ENCODE measurements at regions not wholly inside any gene's neighbourhood (a gene's known extent, or its start where the extent isn't known, plus 50 kb on each side); places are given as distances from the start of the nearest gene placed in this dataset.

DNA sequence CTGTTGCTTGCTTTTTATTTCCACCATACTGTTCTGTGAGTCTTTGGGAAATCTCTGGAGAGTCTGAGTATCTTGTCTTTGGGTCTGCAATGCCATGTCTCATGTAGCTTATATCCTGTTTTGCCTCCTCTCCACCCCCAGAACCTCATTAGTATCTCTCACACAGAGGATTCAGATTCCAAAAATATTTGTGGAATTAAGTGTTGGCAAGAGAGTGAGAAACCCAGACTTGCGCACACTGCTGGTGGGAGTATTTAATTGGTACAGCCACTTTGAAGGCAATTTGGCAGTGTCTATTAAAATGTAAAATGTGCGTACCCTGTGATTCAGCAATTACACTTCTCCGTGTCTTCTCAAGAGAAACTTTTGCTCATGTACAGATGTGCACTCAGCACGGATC lies 68.6 kb downstream of the ZNF621 start:
- DNase-seq = no peak

DNA sequence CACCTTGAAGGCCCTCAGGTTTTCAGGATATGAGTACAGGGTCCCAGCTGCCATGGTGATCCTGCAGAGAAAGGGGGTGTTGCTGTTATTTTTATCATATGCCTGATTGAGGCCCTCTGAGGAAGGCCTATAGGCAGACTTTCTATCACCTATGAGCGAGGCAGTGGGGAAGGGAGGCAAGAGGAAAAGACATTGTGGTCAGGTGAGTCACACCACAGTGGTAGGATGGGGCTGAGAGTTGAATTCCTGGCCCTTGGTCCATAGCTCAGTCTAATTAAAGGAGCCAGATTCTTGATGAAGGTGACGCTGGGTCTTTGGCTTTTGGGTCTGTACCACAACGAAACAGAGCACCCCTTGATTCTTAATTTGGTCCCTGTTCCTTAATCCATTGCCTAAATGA lies 72.7 kb downstream of the ZNF621 start:
- no peak for DNase-seq

DNA sequence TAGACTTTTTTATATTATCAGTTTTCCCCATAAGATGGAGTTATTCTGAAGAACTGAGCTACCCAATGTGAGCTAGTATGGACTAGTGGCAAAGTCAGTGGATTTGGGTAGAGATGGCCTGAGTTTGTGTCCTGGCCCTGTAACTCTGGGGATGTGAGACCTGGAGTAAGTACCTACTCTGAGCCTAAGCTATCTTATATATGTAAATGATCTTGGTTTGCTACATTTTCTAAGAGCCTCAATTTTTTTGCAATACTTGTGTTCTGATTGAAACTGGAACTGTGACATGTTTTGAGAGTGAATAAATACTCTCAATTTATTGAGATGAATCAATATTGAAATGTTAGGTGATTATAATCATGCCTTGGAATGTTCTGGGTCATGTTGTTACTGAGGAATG lies 73.6 kb downstream of the ZNF621 start:
- DNase-seq = no peak

- no peak for DNase-seq
Observed at GRCh38 chr3:40598962-40599361, 74.2 kb downstream of the ZNF621 start.

DNA sequence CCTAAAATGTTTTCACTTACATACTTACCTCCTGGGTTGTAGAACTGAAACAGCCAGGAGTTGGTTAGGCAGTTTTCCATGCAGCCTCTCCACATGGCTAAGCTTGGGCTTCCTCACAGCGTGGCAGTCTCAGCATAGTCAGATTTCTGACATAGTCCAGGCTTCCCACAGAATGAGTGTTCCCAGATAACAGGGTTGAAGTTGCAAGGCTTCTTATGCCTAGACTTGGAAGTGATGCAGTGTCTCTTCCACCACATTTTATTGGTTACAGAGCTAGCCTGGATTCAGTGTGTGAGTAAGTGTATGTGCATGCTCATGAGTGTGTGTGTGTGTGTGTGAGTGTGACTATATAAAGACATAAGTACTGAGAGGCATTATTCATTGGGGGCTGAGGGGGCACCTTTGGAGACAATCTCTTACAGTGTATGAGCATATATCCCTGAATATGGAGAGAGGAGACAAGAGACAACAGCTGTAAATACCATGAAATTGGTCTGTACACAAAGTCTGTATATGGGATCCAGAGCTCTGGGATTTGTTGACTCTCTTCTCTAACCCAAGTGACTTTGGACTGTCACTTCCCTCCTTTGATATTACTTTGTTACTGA lies 78.1 kb downstream of the ZNF621 start:
- no peak for DNase-seq

DNA sequence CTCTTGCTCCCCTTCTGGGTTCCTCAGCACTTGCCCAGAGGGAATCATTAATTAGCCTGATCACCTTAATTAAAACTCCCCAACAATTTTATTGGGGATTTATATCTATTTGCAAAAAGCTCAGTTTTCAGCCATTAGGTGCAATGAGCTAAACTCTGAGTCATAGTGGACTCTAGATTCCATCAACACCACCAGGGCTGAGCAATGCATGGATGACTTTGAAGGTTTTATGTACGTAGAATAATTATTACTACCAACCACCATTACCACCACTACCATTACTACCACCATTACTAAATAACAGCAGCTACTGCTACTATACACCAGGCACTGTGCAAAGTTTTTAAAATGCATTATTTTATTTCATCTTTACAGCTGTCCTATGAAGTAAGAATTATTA lies 81.2 kb downstream of the ZNF621 start:
- DNase-seq = no peak

- no peak for DNase-seq
Observed at GRCh38 chr3:40608091-40608490, 83.3 kb downstream of the ZNF621 start.

GRCh38 chr3:40613306-40613705 lies 88.5 kb downstream of the ZNF621 start:
- DNase-seq = no peak

- no peak for DNase-seq
Observed at GRCh38 chr3:40615110-40615915, 90.6 kb downstream of the ZNF621 start.

GRCh38 chr3:40615918-40616819 lies 91.4 kb downstream of the ZNF621 start:
- no peak for DNase-seq

DNA sequence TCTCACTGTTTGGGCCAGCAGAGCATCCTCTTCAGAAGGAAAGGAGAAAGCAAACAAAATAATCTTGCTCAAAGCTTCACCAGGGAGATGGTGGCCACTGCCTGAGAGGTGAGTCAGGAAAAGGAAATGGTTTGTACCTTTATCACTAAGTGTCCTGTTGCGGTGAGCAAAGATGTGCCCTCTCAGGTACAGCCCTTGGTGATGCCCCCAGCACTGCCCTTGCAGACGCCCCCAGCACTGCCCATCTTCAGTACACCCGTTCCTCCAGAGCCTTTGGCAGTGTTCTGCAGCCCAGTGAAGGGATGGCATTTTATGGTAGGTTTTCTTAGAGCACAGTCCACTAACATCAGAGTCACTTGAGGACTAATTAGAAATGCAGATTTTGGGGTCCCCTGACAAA lies 92.3 kb downstream of the ZNF621 start:
- DNase-seq = no peak

DNA sequence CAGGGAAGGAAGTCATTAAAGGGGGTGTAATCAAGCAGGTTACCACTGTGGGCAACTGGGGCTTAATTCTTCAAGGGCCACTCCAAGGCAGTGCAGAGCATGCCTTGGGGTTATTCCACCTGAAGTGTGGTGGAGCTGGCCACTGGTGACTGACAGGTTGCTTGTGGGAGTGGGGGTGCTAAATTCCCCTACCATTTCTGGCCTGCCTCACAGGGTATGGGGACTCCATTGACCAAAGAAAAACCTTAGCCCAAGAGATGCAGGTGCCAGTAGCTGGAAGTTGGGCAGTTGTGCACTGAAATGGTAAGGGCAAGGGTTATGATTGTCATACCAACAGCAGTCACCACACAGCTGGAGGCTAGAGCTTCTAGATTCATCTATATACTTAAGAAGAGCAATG lies 93.4 kb downstream of the ZNF621 start:
- DNase-seq = no peak

DNA sequence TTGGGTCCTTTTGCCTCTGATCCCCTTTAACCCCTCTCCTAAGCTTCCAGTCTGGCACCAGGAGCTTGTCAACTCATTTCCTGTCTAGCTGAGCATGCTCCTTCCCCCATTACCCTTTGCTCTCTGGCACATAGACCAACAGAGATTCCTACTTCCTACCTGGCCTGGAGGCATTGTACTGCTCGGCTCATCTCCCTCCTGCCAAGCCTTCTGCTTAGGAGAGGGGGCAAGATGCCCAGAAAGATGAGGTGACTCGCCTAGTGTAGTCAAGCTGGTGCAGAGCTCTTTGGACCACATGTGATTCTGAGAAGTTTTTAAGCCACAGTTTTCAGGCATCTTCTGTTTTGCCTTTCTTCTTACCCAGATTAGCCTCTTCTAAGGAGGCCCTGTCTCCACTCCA lies 95.4 kb downstream of the ZNF621 start:
- no peak for DNase-seq

DNA sequence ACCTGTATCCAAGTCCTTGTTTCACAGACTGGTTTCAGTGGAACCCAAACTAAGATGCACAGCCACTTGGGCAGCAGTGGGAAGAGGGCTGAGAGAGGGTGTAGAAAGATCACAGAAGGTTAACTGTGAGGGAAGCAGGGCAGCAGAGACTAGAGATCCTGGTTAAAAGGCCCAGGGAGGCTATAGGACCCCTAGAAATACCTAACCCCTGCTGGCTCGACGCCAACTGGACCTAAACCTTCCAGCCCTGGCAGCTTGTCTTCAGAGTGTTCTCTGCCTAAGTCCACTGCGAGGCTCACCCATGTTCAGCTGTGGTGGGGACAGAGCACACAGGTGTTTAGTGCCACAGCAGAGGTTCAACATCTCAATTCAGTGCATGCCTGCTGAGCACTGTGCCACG lies 96.5 kb downstream of the ZNF621 start:
- DNase-seq = no peak

DNA sequence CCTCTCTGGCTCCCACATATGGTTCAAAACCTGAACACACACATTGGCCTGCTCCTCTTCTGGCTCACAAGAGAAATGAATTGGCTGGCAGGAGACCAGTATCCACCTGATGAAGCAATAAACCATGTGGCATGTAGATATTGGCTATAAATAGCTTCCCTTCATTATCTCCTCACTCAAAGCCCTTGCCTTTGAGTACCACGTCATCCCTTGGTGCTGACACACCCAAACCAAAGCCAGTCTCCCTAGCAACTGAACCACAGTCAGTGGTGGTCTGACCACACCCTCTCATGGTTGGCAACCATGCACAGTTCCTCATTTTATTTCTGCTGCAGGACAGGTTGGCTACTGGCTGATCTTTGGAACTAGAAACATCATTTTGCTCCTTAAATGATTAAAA lies 98.8 kb downstream of the ZNF621 start:
- DNase-seq = peak; percentile 43

DNA sequence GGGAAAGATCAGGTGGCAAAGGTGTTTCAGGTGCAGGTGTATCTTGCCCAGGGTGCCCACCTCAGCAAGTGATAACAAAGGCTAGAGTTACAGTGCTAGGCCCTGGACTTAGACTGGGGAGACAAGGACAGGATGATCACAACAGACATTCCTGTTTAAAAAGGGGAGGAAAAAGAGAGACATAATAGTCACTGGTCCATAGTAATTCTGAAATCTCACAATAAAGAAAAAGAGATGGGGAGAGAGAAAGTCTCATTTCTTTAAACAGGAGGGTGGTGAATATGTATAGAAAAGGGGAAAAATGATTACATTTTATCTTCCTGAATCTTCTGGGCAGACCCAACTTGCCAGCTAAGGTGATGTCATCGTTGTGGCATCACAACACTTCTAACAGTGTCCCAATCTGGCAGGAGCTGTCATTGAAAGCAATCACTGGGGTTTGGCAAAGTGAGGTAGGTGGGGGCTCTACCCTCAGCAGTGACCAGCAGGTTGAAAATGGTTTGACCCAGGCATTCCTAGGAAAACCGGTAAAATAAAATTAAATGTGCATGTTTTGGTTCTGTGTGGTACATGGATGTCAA lies 99.5 kb downstream of the ZNF621 start:
- no peak for DNase-seq

DNA sequence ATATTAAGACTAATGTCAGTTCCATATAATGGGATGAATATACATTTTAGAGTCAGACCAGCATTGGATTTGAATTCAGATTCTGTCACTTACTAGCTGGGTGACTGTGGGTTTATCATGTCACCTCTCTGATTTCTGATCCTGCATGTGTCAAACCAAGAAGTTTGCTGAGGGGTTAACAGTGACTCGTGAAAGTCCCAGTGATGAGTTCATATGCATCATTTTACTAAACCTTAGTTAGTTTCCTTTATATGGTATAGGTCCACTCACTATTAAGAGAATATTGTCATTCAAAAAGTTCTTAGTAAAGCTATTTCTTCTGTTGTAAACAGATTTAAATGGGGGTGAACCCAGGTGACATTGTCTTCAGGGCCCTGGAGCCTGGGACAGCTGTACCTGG lies 102.3 kb downstream of the ZNF621 start:
- no peak for DNase-seq

DNA sequence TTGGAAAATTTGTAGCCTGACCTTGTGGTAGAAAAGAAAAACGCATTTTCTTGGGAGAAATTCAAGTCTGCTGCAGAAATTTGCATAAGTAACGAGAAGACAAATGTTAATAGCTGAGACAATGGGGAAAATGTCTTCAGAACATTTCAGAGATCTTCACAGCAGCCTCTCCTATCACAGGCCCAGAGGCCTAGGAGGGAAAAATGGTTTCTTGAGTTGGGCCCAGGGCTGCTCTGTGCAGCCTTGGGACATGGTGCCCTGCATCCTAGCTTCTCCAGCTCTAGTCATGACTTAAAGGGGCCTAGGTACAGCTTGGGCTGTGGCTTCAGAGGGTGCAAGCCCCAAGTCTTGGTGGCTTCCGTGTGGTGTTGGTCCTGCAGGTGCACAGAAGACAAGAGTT lies 104.2 kb downstream of the ZNF621 start:
- no peak for DNase-seq

DNA sequence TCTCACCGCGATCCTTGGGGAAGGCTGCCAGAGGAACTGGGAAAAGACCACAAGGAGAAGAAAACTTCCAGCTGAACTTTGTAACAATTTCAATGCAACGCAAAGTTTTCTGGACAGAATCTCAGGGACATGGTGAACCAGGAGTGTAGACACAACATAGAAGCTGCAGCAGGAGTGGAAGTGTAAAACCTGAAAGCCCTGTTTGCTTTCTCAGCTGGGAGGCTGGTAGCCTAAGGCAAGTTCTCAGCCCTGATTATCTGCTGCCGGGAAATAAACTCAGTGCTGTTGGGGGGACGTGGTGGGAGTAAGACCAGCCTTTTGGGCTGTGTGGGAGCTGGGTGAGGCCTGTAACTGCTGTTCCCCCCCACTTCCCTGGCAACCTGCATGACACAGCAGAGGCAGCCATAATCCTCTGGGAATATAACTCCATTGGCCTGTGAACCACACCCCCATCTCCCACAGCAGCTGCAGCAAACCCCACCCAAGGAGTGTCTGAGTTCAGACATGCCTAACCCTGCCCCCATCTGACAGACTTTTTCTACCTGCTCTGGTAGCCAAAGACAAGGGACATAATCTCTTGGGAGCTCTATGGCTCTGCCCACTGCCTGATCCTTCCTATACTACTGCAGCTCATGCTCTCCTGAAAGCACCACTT lies 106.7 kb downstream of the ZNF621 start:
- no peak for DNase-seq

GRCh38 chr3:40637906-40638305 lies 113.1 kb downstream of the ZNF621 start:
- DNase-seq = no peak

- DNase-seq = no peak
Observed at GRCh38 chr3:40639006-40639405, 114.2 kb downstream of the ZNF621 start.

- DNase-seq = no peak
Observed at GRCh38 chr3:40642812-40643211, 118.1 kb downstream of the ZNF621 start.

DNA sequence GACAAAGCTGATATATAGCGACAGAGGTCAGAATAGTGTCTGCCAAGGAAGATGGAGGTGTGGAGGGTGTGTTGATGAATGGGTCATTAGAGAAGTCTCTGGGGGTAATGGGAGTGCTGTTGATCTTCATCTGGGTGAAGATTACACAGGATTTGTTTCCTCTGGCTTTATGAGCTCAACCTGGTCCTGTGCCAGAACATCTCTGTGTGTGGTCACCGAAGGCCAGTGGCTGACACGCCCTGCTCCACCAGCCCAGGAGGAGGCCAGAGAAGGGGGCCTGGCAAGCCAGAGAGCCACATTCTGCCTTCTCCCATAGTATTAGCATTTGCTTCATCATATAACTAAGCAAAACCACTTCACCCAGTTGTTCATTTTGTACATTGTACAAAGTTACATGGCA lies 121.1 kb downstream of the ZNF621 start:
- DNase-seq = no peak

Data from activated CD4-positive, alpha-beta T cell treated with anti-CD3 and anti-CD28 coated beads, Interleukin-2, amount 50 U/mL, for 16 hours (primary cell).